GM19328 (cell line): ENCODE measurements at regions not wholly inside any gene's neighbourhood (a gene's known extent, or its start where the extent isn't known, plus 50 kb on each side); places are given as distances from the start of the nearest gene placed in this dataset.

Experiments
- ATAC-seq: cut with Tn5 transposase; IDR thresholded peaks from one replicate; pipeline ENCODE4 v1.9.1; 2021; ENCODE audit warnings: mild to moderate bottlenecking, moderate library complexity; ENCODE audit not compliant: unreplicated experiment

- no peak for ATAC-seq
These were observed 165.1 kb upstream of the NABP1 start for GRCh38 chr2:191512874-191513273.

- ATAC-seq, result no peak
These were observed 163.3 kb upstream of the NABP1 start for GRCh38 chr2:191514613-191515012.

DNA sequence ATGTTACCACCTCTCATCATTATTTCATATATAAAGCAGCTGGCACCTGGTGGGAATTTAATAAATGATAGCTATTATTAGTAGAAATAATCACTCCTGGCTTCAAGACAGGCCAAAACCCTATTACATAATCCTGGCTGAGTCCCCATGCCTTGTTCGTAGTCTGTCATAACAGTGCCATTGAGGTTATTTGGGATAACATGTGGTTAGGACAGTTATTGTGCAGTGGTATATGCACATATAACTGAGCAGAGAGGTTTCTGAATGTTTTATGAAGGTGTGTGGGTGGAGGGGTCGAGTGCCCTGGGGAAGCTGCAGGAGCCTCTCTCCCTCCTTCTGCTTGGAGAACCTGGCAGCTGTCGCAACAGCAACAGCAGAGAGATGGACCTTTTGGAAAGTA is 162.4 kb upstream of the NABP1 start:
- ATAC-seq, result no peak

DNA sequence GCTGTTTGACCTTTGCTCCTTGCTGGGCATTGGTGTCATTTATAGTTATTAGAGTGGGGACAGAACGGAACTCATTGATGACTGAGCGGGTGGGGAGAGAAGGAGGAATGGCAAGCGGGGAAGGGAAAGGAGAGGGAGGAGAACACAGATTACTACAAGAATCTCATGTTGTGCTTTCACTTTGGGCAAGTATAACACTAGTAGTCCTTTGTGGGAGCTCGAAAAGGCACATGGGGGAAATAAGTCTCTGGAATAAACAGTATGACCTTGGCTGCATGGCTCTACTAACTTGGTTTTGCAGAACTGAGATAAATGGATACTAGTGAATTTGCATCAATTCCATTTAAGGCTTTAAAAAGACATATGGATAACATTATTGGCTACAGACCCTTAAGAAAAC is 161.7 kb upstream of the NABP1 start:
- no peak for ATAC-seq

- ATAC-seq, result no peak
These were observed 156.2 kb upstream of the NABP1 start for GRCh38 chr2:191521608-191522208.

- ATAC-seq, result no peak
These were observed 155.3 kb upstream of the NABP1 start for GRCh38 chr2:191522478-191523120.

DNA sequence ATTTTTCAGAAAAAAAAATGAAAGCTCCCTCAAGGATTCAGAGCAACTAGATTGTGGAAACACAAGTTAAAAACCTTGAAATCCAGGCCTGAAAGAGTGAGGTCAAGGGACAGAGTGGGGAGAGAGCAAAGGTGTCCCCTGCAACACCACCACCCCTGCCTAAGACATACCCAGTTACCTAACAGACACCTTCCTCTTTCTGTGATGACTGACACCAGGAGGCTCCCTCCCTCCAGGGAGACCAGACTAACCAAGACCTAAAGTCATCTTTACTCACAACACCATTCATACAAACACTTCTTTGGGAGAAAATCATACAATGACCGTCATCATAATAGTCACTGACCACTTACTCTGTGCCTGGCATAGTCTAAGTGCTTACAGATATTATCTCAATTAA is 151.8 kb upstream of the NABP1 start:
- no peak for ATAC-seq

- ATAC-seq, result no peak
These were observed 151.4 kb upstream of the NABP1 start for GRCh38 chr2:191526536-191526935.

DNA sequence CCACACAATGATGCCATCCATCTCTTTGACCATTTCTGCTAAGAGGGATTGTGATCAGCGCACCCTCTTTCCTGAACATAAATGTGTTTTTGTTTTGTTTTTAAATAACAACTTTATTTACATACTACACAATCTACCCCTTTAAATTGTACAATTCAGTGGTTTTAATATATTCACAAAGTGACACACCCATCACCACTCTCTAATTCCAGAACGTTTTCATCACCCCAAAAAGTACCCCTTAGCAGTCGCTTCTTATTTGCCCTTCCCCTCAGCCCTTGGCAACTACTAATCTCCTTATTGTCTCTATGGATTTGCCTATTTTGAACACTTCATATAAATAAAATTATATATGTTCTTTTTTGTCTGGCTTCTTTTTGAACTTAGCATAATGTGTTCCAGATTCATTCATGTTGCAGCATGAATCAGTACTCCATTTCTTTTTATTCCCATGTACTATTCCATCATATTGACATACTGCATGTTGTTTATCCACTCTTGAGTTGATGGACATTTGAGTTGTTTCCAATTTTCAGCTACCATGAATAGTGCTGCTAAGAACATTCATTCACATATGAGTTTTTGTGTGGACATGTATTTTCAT is 150.9 kb upstream of the NABP1 start:
- ATAC-seq, result no peak

- ATAC-seq, result no peak
These were observed 147.3 kb upstream of the NABP1 start for GRCh38 chr2:191530618-191531017.

GRCh38 chr2:191533693-191534180 is 144.2 kb upstream of the NABP1 start:
- ATAC-seq, result no peak

GRCh38 chr2:191537921-191538320 is 140.0 kb upstream of the NABP1 start:
- no peak for ATAC-seq

DNA sequence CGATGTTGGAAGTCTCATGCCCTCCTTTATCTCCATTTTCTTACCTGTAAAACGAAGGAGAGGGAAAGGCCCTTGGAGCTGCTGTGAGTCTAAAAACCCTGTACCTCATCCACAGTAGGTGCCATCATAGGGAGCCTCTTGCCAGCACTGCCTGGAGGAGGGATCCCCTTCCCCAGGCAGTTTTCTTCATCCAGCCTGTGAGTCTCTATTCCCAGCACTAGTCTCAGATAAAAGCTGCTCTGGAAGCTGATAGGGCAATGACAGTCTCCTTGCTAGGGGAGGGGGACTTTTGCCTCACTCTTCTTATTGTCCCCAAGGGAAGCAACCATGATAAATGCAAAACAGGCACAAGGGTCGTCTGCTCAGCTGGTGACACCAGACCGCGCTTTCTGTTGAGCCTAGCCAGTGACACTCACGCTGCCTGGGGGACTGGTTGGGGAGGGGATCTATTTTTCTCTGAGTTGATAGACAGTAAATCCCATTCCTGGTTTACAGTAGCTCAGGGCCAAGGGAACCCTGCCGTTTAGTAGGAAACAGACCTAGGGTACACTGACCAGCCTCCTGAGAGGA is 139.5 kb upstream of the NABP1 start:
- no peak for ATAC-seq

- ATAC-seq, result no peak
These were observed 138.9 kb upstream of the NABP1 start for GRCh38 chr2:191539068-191539467.

DNA sequence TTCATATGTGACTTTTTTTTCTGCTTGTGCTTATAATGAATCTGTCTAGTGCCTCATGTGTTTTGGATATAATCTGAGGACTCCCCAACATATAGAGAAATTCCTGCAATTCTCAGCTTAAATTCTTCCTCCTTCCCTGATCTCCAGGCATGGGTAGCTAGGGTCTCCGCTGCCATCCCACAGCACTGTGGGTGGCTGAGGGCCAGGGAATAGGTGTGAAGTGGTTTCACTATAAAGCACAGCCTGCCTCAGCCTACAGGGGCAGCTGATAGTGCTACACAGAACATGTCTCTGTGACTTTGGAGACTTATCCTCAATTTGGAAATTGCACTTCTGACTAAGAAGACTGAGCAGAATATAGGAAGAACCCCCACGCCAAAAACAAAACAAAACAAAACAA is 137.3 kb upstream of the NABP1 start:
- no peak for ATAC-seq

DNA sequence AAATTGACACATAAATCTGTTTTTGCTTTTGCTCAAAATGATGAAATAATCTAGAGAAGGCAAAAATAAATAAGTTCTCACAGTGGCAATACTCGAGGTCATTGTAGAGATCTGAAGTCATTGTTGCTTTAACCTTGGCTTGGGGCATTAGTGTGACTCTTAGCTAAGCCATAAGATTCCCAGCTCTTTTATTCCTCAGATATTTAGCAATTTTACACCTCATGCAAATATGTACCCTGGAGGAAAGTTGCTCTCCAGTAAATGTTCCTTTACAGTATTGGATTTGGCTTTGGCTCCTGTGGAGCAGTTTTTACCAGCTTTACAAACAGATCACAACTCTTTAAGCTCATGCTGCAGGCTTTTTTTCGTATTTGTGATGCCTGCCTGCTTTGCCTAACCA is 134.2 kb upstream of the NABP1 start:
- no peak for ATAC-seq

DNA sequence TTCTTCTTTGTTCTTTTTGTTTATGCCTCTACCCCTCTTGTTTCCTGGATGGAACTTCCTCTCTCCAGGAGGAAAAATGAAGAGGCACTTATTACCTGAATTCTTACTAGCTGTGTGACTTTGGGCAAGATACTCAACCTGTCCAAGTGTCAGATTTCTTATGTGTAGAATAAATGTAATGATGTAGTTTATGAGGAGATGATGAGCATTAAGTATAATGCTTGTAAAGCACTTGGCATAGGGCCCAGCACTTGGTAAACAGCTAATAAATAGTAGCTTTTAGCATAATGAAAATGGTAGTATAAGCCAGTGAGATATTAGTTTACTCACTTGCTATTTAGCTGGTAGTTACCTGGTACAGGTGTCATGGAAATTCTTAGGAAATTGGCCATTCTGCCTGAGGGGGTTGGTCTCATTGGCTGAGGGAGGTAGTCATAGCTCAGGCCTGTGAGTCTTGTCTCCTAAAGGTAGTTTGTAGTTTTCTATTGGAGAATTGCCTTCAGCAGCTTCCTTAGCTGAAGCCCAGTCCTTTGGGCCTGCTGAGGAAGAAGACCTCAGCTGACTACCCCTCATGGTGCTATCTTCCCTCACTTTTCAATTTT is 133.4 kb upstream of the NABP1 start:
- no peak for ATAC-seq

DNA sequence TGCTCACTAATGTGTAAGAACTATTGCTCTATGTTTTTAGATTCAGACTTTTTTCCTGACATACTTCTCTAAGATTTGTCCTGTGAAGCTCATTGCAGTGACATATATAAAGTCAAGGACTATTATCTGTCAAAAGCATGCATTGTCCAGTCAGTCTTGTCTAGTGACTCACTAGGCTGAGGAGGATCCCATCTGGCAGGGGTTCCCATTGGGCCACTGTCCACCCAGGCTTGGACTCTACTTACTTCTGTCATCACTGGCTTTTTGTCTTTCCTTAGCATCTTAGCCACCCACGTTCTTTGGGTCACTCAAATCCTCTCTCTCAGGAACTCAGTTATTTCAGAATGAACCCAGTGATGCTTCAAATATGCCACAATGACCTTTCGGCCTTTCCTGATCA is 132.6 kb upstream of the NABP1 start:
- no peak for ATAC-seq

- no peak for ATAC-seq
These were observed 125.9 kb upstream of the NABP1 start for GRCh38 chr2:191552066-191552465.

GRCh38 chr2:191554240-191554639 is 123.7 kb upstream of the NABP1 start:
- ATAC-seq, result no peak

DNA sequence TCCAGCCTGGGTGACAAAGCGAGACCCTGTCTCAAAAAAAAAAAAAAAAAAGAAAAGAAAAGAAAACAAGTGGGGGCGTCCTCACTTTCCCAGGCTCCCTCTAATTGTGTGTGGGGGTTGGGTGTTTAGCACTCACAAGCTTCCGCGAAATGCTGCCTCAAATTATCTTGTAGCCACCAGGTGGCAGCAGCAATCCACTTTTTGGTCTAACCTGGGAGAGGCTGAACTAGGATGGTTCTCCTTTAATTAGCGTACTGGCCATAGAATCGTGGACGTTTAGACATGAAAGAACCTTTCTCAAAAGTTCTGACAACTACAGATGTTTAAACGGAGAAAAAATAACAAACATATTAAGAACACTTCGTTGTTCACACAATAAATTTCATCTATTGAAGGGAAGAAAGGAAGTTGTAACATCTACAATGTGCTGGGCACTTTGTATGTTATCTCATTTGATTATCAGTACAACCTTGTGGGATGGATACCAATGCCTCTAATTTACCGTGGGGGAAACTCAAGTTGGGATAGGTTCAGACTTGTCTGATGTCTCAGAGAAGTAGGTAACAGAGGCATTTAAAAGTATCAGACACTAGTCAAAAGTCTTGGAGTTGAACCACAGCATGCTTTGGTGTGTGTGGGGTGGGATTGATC is 122.7 kb upstream of the NABP1 start:
- peak; percentile 93 for ATAC-seq
